ENCODE measurements at regions not wholly inside any gene's neighbourhood (a gene's known extent, or its start where the extent isn't known, plus 50 kb on each side); places are given as distances from the start of the nearest gene placed in this dataset.

- DNase-seq (ENCODE audit: low spot score), result no peak
Measured at GRCh38 chr6:7484666-7485065, 56.8 kb upstream of the DSP start.

GRCh38 chr6:7486951-7487350 lies 54.5 kb upstream of the DSP start:
- no peak for TF ChIP-seq CTCF (IDR thresholded peaks at IDR 0.05)
- DNase-seq (ENCODE audit: low spot score) (no peak), ATAC-seq (ENCODE audit: low FRiP score) (no peak)

More at GRCh38 chr6:7484666-7485065, 56.8 kb upstream of the DSP start:
- no peak for TF ChIP-seq CTCF (IDR thresholded peaks at IDR 0.05)
- no peak for ATAC-seq (ENCODE audit: low FRiP score)

- DNase-seq (ENCODE audit: low spot score) (no peak), ATAC-seq (ENCODE audit: low FRiP score) (no peak)
- TF ChIP-seq CTCF (IDR thresholded peaks at IDR 0.05), result no peak
Measured at GRCh38 chr6:7488494-7488893, 53.0 kb upstream of the DSP start.

DNA sequence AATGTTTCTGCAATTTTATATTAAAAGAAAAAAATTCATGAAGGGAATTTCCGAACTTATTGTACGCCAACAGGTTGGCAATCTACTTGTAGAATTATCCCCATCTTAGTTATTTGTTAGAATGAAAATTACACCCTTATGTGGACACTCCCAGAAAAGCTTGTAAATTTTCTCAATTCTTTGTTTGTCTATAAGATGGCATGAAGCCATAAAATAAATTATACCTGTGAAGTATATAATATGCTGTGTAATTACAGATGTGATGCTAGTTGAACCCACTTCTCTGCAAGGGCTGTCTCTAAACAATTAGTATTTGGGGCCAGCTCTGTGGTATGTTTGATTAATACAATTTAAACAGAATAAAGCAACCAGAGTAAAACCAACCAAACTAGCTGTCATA lies 52.1 kb upstream of the DSP start:
- DNase-seq (ENCODE audit: low spot score) (no peak), ATAC-seq (ENCODE audit: low FRiP score) (no peak)
- TF ChIP-seq CTCF (IDR thresholded peaks at IDR 0.05), result no peak

Measured in omental fat pad (tissue), 3 donors.